ENCODE measurements at regions not wholly inside any gene's neighbourhood (a gene's known extent, or its start where the extent isn't known, plus 50 kb on each side); places are given as distances from the start of the nearest gene placed in this dataset.

GRCh38 chr12:25384038-25384892, 133.5 kb upstream of the KRAS start (continued):
- no peak for TF ChIP-seq MAX (IDR thresholded peaks at IDR 0.05)

All from H1 (cell line).